HCT116 (cell line): ENCODE measurements at regions not wholly inside any gene's neighbourhood (a gene's known extent, or its start where the extent isn't known, plus 50 kb on each side); places are given as distances from the start of the nearest gene placed in this dataset.

ENCODE experiments used
- CTCF ChIP-seq, 3 experiments: fragments of 200-600 bp in 1 of 3; sonication (generic) in 1 of 3; IDR thresholded peaks in 2 of 3; conservative IDR thresholded peaks in 1 of 3; 2 replicates each; pipeline ENCODE4 v1.5.1; 2012 to 2017; ENCODE audit warnings: low read depth in 2 of 3, low read length in 2 of 3, antibody characterized with exemption in 1 of 3, borderline replicate concordance in 1 of 3, control low read depth in 1 of 3, mild to moderate bottlenecking in 1 of 3, mixed read lengths in 1 of 3, mixed run types in 1 of 3, moderate library complexity in 1 of 3; ENCODE audit not compliant: insufficient read depth in 1 of 3
- EZH2 ChIP-seq: fragments of 200-600 bp; sonication (generic); IDR thresholded peaks from 2 replicates; pipeline ENCODE4 v1.6.1; 2017; ENCODE audit warnings: antibody characterized with exemption, mixed run types
- EZH2phosphoT487 ChIP-seq: fragments of 200-600 bp; IDR thresholded peaks from 2 replicates; pipeline ENCODE4 v1.6.1; 2018; ENCODE audit warnings: antibody characterized with exemption, borderline replicate concordance
- MAX ChIP-seq: IDR thresholded peaks from 2 replicates; pipeline ENCODE4 v1.6.1; 2012
- POLR2A ChIP-seq: IDR thresholded peaks from 2 replicates; pipeline ENCODE4 v1.7.0; 2011; ENCODE audit warnings: borderline replicate concordance; ENCODE audit not compliant: insufficient read depth, insufficient read length; ENCODE audit errors: extremely low read depth
- POLR2AphosphoS5 ChIP-seq: IDR thresholded peaks from 2 replicates; pipeline ENCODE4 v1.6.1; 2011; ENCODE audit warnings: mild to moderate bottlenecking, low read depth, low read length, moderate library complexity
- REST ChIP-seq: IDR thresholded peaks from 2 replicates; pipeline ENCODE4 v1.6.1; 2012; ENCODE audit warnings: low read depth
- SIN3A ChIP-seq: IDR thresholded peaks from 2 replicates; pipeline ENCODE4 v1.6.1; 2012; ENCODE audit warnings: low read depth
- TCF7L2 ChIP-seq: IDR thresholded peaks from 2 replicates; pipeline ENCODE4 v1.7.0; 2011; ENCODE audit warnings: borderline replicate concordance, inconsistent platforms; ENCODE audit not compliant: insufficient read depth, insufficient read length; ENCODE audit errors: extremely low read depth
- YY1 ChIP-seq: IDR thresholded peaks from 2 replicates; pipeline ENCODE4 v1.6.1; 2011; ENCODE audit warnings: low read length, low read depth, moderate library complexity, mild to moderate bottlenecking; ENCODE audit not compliant: insufficient replicate concordance; ENCODE audit errors: extremely low read depth
- ZBTB33 ChIP-seq: IDR thresholded peaks from 2 replicates; pipeline ENCODE4 v1.6.1; 2011; ENCODE audit warnings: mild to moderate bottlenecking, low read length, moderate library complexity; ENCODE audit not compliant: insufficient replicate concordance; ENCODE audit errors: extremely low read depth
- ZNF274 ChIP-seq: fragments of 200-500 bp; sonication (Bioruptor generic); IDR thresholded peaks from 2 replicates; pipeline ENCODE4 v1.6.1; 2014; ENCODE audit warnings: mild to moderate bottlenecking, low read depth, low read length, inconsistent platforms
- TF ChIP-seq, protein P1 (sequence below): IDR thresholded peaks from 2 replicates; pipeline ENCODE4 v1.6.1; 2012

DNA sequence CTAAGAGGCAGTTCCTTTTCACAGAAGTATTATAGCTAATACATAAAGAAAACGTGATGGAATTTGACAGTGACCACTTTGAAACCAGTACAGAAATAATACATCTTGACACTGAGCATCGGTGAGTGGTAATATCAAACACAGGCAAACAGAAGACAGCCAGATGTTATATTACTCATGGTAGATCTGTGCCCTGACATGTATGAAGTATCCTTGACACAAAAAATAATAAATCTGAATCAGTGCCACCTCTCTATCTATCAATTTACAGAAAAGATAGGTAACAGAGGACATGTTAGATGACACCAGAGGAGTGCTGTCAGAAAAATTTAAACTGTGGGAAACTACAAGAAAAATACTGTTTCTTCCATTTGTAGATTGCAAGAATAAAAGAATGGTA lies 217.4 kb upstream of the POT1 start:
- TF ChIP-seq POLR2AphosphoS5 (no peak), CTCF (IDR thresholded peaks at IDR 0.05 in 2 of 3, conservative IDR thresholded peaks at IDR 0.05 in 1 of 3; ENCODE audit: borderline replicate concordance in 1 of 3, insufficient read depth in 1 of 3, low read depth in 2 of 3, low read length in 2 of 3) (no peak), EZH2 (no peak), YY1 (no peak), TCF7L2 (no peak), MAX (no peak), EZH2phosphoT487 (no peak), POLR2A (no peak), REST (no peak), ZNF274 (no peak), SIN3A (no peak), ZBTB33 (no peak)
- TF ChIP-seq, protein P1, sequence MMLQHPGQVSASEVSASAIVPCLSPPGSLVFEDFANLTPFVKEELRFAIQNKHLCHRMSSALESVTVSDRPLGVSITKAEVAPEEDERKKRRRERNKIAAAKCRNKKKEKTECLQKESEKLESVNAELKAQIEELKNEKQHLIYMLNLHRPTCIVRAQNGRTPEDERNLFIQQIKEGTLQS = no peak
